GM18517 (cell line): ENCODE measurements at regions not wholly inside any gene's neighbourhood (a gene's known extent, or its start where the extent isn't known, plus 50 kb on each side); places are given as distances from the start of the nearest gene placed in this dataset.

Experiments
- ATAC-seq: cut with Tn5 transposase; IDR thresholded peaks from one replicate; pipeline ENCODE4 v1.9.1; 2021; ENCODE audit warnings: mild to moderate bottlenecking, moderate library complexity; ENCODE audit not compliant: unreplicated experiment

GRCh38 chr16:86663685-86664521 lies 85.6 kb downstream of the FOXL1 start:
- no peak for ATAC-seq

GRCh38 chr16:86664522-86665318 lies 86.4 kb downstream of the FOXL1 start:
- peak; percentile 74 for ATAC-seq

- peak; percentile 27 for ATAC-seq
Measured at GRCh38 chr16:86665319-86665675, 86.9 kb downstream of the FOXL1 start.

- no peak for ATAC-seq
Measured at GRCh38 chr16:86665929-86666328, 87.6 kb downstream of the FOXL1 start.

- no peak for ATAC-seq
Measured at GRCh38 chr16:86667035-86667434, 88.7 kb downstream of the FOXL1 start.

GRCh38 chr16:86668136-86668910 lies 90.0 kb downstream of the FOXL1 start:
- ATAC-seq, result no peak

GRCh38 chr16:86669285-86669805 lies 91.0 kb downstream of the FOXL1 start:
- ATAC-seq, result no peak

- ATAC-seq, result no peak
Measured at GRCh38 chr16:86669937-86670749, 91.8 kb downstream of the FOXL1 start.

- no peak for ATAC-seq
Measured at GRCh38 chr16:86670750-86671234, 92.4 kb downstream of the FOXL1 start.

GRCh38 chr16:86671486-86672178 lies 93.3 kb downstream of the FOXL1 start:
- no peak for ATAC-seq

GRCh38 chr16:86672179-86672863 lies 94.0 kb downstream of the FOXL1 start:
- ATAC-seq, result no peak

- ATAC-seq, result no peak
Measured at GRCh38 chr16:86673090-86673955, 95.0 kb downstream of the FOXL1 start.

- ATAC-seq, result no peak
Measured at GRCh38 chr16:86673956-86674453, 95.7 kb downstream of the FOXL1 start.

- ATAC-seq, result no peak
Measured at GRCh38 chr16:86676254-86676670, 97.9 kb downstream of the FOXL1 start.

GRCh38 chr16:86679490-86679889 lies 101.1 kb downstream of the FOXL1 start:
- ATAC-seq, result no peak

GRCh38 chr16:86680162-86680561 lies 101.8 kb downstream of the FOXL1 start:
- ATAC-seq, result no peak

GRCh38 chr16:86680661-86681030 lies 102.3 kb downstream of the FOXL1 start:
- no peak for ATAC-seq
